Right lobe of liver (tissue), 6 donors: ENCODE measurements at regions not wholly inside any gene's neighbourhood (a gene's known extent, or its start where the extent isn't known, plus 50 kb on each side); places are given as distances from the start of the nearest gene placed in this dataset.
A peak's percentile ranks its signal among the peaks of the same experiment; 100 is the strongest.
"Not testable (repeated sequence)": the region's sequence is repeated elsewhere in the genome, so short reads cannot be mapped to it uniquely, and the experiment has no call there.

Experiments
- ATAC-seq, 4 donors: fragments of 200-7000 bp; cut with Tn5 transposase; one replicate each; pipeline ENCODE4 v1.9.1; 2020; ENCODE audit warnings: mild to moderate bottlenecking in 4 of 4, moderate library complexity in 4 of 4
- DNase-seq, 3 donors: peaks; one replicate each; pipeline ENCODE4 v3.0.0-alpha.2; 2020
- H3K27ac ChIP-seq, 3 donors: fragments of 200-600 bp; one replicate each; pipeline ENCODE4 v1.8.0; 2022
- H3K27me3 ChIP-seq, 2 donors: fragments of 200-600 bp; one replicate each; pipeline ENCODE4 v1.8.0; 2022
- H3K36me3 ChIP-seq, 4 donors: fragments of 200-600 bp; sonication (generic) in 1 of 4; one replicate each; pipeline versions ENCODE4 v1.5.1 to v1.8.0; 2017 to 2022; ENCODE audit warnings: control low read depth in 1 of 4
- H3K4me1 ChIP-seq, 4 donors: fragments of 200-600 bp; sonication (generic) in 1 of 4; one replicate each; pipeline versions ENCODE4 v1.5.1 to v1.8.0; 2017 to 2022; ENCODE audit warnings: control low read depth in 1 of 4
- H3K4me3 ChIP-seq, 3 donors: fragments of 200-600 bp; one replicate each; pipeline ENCODE4 v1.8.0; 2022
- H3K9me3 ChIP-seq, 4 donors: fragments of 200-600 bp; sonication (generic) in 1 of 4; one replicate each; pipeline versions ENCODE4 v1.5.1 to v1.8.0; 2017 to 2022; ENCODE audit warnings: control low read depth in 1 of 4
- POLR2A ChIP-seq: fragments of 450-650 bp; IDR thresholded peaks from one replicate; pipeline ENCODE4 v1.6.1; 2017; ENCODE audit warnings: antibody characterized with exemption, mild to moderate bottlenecking
- WGBS: methylation state at CpG from one replicate; pipeline ENCODE4 v1.1.6; 2018; ENCODE audit warnings: low coverage, low lambda C conversion rate; ENCODE audit not compliant: insufficient coverage; ENCODE audit errors: missing lambda C conversion rate; 5-methylcytosine and 5-hydroxymethylcytosine counted together
- intact Hi-C, 2 donors: fragments of 100-400 bp; cut with DNase I; formaldehyde crosslinking; loops; one replicate each; pipeline versions ENCODE4 v1.11.2 to v1.14.1; 2022
- TF ChIP-seq, protein P1 (sequence below), 4 donors: fragments of 200-600 bp in 3 of 4; fragments of 450-650 bp in 1 of 4; IDR thresholded peaks; one replicate each; pipeline versions ENCODE4 v1.5.1 to v1.8.0; 2016 to 2022; ENCODE audit warnings: antibody characterized with exemption in 4 of 4, mild to moderate bottlenecking in 2 of 4
- donor health status: DM: no; HTN: yes; CAD: no.
- donor health status: DM: no; HTN: no; CAD: no.
- donor health status: DM: no; HTN: no; CAD: no.
- donor health status: DM: no; HTN: yes; CAD: no.
- donor health status: DM: no; HTN: yes; CAD: no.

DNA sequence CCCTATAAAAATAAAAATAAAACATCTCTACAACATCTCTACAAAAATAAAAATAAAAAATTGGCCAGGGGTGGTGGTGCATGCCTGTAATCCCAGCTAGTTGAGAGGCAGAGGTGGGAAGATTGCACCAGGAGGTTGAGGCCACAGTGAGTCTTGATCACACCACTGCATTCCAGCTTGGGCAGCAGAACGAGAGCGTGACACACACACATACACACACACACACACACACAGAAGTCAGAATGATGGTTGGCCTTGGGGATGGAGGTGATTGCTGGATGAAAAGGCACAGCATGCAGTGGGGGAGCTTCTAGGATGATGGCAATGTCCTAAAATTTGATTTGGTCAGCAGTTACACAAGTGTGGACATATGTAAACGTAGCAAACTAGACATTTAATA is 69.7 kb upstream of the SOD1 start:
- TF ChIP-seq, protein P1, sequence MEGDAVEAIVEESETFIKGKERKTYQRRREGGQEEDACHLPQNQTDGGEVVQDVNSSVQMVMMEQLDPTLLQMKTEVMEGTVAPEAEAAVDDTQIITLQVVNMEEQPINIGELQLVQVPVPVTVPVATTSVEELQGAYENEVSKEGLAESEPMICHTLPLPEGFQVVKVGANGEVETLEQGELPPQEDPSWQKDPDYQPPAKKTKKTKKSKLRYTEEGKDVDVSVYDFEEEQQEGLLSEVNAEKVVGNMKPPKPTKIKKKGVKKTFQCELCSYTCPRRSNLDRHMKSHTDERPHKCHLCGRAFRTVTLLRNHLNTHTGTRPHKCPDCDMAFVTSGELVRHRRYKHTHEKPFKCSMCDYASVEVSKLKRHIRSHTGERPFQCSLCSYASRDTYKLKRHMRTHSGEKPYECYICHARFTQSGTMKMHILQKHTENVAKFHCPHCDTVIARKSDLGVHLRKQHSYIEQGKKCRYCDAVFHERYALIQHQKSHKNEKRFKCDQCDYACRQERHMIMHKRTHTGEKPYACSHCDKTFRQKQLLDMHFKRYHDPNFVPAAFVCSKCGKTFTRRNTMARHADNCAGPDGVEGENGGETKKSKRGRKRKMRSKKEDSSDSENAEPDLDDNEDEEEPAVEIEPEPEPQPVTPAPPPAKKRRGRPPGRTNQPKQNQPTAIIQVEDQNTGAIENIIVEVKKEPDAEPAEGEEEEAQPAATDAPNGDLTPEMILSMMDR (IDR thresholded peaks at IDR 0.05), result no peak
- TF ChIP-seq POLR2A, result no peak
- no peak overlapping the region for H3K4me3 ChIP-seq
- intact Hi-C loops, result loop anchor here (10.0 kb wide), 1 partner anchor 395 kb away; no protein-coding TSS in a partner anchor

DNA sequence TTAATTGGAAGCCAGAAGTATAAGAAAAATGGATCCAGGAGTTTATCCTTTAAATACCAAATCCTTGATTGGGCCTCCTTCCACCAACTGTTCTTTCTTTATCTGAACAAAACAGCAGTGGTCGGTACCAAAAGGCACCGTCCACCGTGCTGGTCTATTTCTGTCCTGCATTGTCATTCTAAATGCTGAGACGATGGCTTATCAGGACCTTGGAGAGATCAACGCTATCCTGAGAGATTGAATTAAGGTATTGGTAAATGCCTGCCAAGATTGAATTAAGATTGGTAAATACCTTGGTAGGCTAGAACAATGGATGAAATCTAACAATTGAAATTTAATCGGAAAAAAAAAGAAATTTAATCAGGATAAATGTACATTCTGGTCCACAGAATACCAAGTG is 73.4 kb upstream of the SOD1 start:
- intact Hi-C loops, result loop anchor here in 1 of 2 donors (10.0 kb wide), 1 partner anchor 391 kb away; no protein-coding TSS in a partner anchor
- DNase-seq (no peak), ATAC-seq (no peak)
- 67% methylated on average over 6 of the region's 6 CpGs for WGBS
- no peak overlapping the region for H3K4me3 ChIP-seq
- no peaks in the 10 kb centered on the region for H3K4me1 ChIP-seq
- no peak overlapping the region for H3K27ac ChIP-seq
- no peaks in the 10 kb centered on the region for H3K9me3 ChIP-seq
- H3K27me3 ChIP-seq, result no peaks in the 10 kb centered on the region
- no peak for TF ChIP-seq POLR2A
- TF ChIP-seq, protein P1 (IDR thresholded peaks at IDR 0.05), result no peak
- no peaks in the 10 kb centered on the region for H3K36me3 ChIP-seq

More for the DNA sequence above, 69.7 kb upstream of the SOD1 start:
- peaks cover 0 to 6% (median 0%) of the 10 kb centered on the region in 4 donors for H3K4me1 ChIP-seq
- ATAC-seq (no peak), DNase-seq (no peak)
- H3K27me3 ChIP-seq, result no peaks in the 10 kb centered on the region
- 63% methylated on average over 1 of the region's 3 CpGs for WGBS
- H3K9me3 ChIP-seq, result no peaks in the 10 kb centered on the region
- H3K36me3 ChIP-seq, result no peaks in the 10 kb centered on the region
- H3K27ac ChIP-seq, result no peak overlapping the region

DNA sequence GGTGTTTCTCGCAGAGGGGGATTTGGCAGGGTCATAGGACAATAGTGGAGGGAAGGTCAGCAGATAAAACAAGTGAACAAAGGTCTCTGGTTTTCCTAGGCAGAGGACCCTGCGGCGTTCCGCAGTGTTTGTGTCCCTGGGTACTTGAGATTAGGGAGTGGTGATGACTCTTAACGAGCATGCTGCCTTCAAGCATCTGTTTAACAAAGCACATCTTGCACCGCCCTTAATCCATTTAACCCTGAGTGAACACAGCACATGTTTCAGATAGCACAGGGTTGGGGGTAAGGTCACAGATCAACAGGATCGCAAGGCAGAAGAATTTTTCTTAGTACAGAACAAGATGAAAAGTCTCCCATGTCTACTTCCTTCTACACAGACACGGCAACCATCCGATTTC is 75.6 kb upstream of the SOD1 start:
- 29% methylated on average over 1 of the region's 9 CpGs for WGBS
- DNase-seq, H3K27me3 ChIP-seq, ATAC-seq, H3K4me3 ChIP-seq, H3K9me3 ChIP-seq, H3K36me3 ChIP-seq, H3K27ac ChIP-seq, H3K4me1 ChIP-seq: not testable (repeated sequence)
- intact Hi-C loops, result loop anchor here in 1 of 2 donors (10.0 kb wide), 1 partner anchor 389 kb away; no protein-coding TSS in a partner anchor

DNA sequence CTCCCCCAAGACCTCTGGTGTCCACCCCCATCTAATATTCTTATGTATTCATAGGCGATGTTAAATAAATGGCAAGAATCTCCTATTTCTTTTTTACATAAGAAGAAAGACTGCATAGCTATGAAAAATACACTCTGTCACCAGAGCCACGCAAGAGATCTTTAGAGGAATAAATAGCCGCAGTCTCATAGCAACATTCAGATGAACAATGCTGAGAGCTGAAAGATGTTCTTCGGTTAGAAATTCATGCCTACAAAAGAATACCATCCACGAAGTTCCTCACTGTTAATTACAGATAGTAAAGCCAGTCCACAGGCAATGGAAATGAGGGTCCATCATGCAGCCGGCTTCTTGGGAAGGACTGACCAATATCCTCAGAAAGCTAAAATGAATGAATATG is 76.0 kb upstream of the SOD1 start:
- Histone ChIP-seq H3K9me3 (no peaks in the 10 kb centered on the region), H3K36me3 (no peaks in the 10 kb centered on the region), H3K4me1 (no peaks in the 10 kb centered on the region), H3K27ac (no peak overlapping the region), H3K27me3 (no peaks in the 10 kb centered on the region), H3K4me3 (no peak overlapping the region)
- ATAC-seq (no peak), DNase-seq (no peak)
- WGBS, result 77% methylated on average over 6 of the region's 6 CpGs
- intact Hi-C loops, result loop anchor here in 1 of 2 donors (10.0 kb wide), 1 partner anchor 389 kb away; no protein-coding TSS in a partner anchor
- TF ChIP-seq POLR2A, result no peak
- TF ChIP-seq, protein P1 (IDR thresholded peaks at IDR 0.05), result no peak

DNA sequence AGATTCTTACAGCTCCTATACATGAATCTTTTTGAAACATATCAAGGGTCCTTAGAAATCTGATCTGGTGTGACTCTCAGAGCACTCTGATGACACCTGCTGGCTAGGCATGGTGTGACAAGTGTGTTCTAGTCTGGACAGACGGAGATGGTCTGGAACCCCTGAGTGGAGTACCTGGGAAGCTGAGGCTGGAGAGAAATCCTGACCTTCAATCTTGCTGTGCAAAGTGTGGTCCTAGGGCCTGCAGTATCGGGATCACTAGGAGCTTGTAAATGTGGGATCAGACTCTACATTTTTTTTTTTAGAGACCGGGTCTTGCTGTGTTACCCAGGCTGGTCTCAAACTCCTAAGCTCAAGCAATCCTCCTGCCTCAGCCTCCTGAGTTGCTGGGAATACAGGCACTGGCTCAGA is 78.6 kb upstream of the SOD1 start:
- peak; percentile 93 to 96 (median 95) for ATAC-seq
- 40% methylated on average over 3 of the region's 3 CpGs for WGBS

More for the DNA sequence above, 78.6 kb upstream of the SOD1 start:
- Histone ChIP-seq H3K9me3 (no peaks in the 10 kb centered on the region), H3K4me1 (no peaks in the 10 kb centered on the region), H3K36me3 (no peaks in the 10 kb centered on the region), H3K4me3 (no peak overlapping the region), H3K27me3 (no peaks in the 10 kb centered on the region), H3K27ac (no peak overlapping the region)
- no peak for TF ChIP-seq POLR2A
- TF ChIP-seq, protein P1 (IDR thresholded peaks at IDR 0.05), result peak; percentile 75 to 80 (median 78)
- DNase-seq, result peak; percentile 60 to 62 (median 61)
- intact Hi-C loops, result loop anchor here in 1 of 2 donors (10.0 kb wide), 1 partner anchor 386 kb away; no protein-coding TSS in a partner anchor
